ENCODE measurements at regions not wholly inside any gene's neighbourhood (a gene's known extent, or its start where the extent isn't known, plus 50 kb on each side); places are given as distances from the start of the nearest gene placed in this dataset.

- Mint-ChIP-seq H3K36me3 (ENCODE audit: low read depth) (peaks cover 17% of the 10 kb centered on the region), H3K4me1 (no peaks in the 10 kb centered on the region), H3K27me3 (ENCODE audit: low read depth) (no peaks in the 10 kb centered on the region), H3K9me3 (peaks cover 19% of the 10 kb centered on the region), H3K4me3 (no peak overlapping the region), H3K27ac (ENCODE audit: unreplicated experiment) (no peak overlapping the region)
- no peak for TF ChIP-seq CTCF (conservative IDR thresholded peaks at IDR 0.05)
- DNase-seq (ENCODE audit: low read depth, low spot score): no peak
Measured at GRCh38 chr6:141957271-141957670, 175.5 kb upstream of the GJE1 start.

- H3K27ac Mint-ChIP-seq (ENCODE audit: unreplicated experiment): no peak overlapping the region
- no peak for DNase-seq (ENCODE audit: low read depth, low spot score)
- H3K9me3 Mint-ChIP-seq: peaks cover 23% of the 10 kb centered on the region
- H3K36me3 Mint-ChIP-seq (ENCODE audit: low read depth): peaks cover 20% of the 10 kb centered on the region
- no peaks in the 10 kb centered on the region for H3K4me1 Mint-ChIP-seq
- H3K27me3 Mint-ChIP-seq (ENCODE audit: low read depth): no peaks in the 10 kb centered on the region
- TF ChIP-seq CTCF (conservative IDR thresholded peaks at IDR 0.05): no peak
- no peak overlapping the region for H3K4me3 Mint-ChIP-seq
Measured at GRCh38 chr6:141956868-141957267, 175.9 kb upstream of the GJE1 start.

- Mint-ChIP-seq H3K4me1 (no peaks in the 10 kb centered on the region), H3K9me3 (peaks cover 26% of the 10 kb centered on the region), H3K4me3 (no peak overlapping the region), H3K27ac (ENCODE audit: unreplicated experiment) (no peak overlapping the region), H3K27me3 (ENCODE audit: low read depth) (no peaks in the 10 kb centered on the region), H3K36me3 (ENCODE audit: low read depth) (peaks cover 22% of the 10 kb centered on the region)
- no peak for TF ChIP-seq CTCF (conservative IDR thresholded peaks at IDR 0.05)
- no peak for DNase-seq (ENCODE audit: low read depth, low spot score)
Measured at GRCh38 chr6:141956046-141956761, 176.5 kb upstream of the GJE1 start.

- no peak for TF ChIP-seq CTCF (conservative IDR thresholded peaks at IDR 0.05)
- H3K9me3 Mint-ChIP-seq: peaks cover 26% of the 10 kb centered on the region
- no peak for DNase-seq (ENCODE audit: low read depth, low spot score)
- no peaks in the 10 kb centered on the region for H3K27me3 Mint-ChIP-seq (ENCODE audit: low read depth)
- no peaks in the 10 kb centered on the region for H3K4me1 Mint-ChIP-seq
- H3K36me3 Mint-ChIP-seq (ENCODE audit: low read depth): peaks cover 22% of the 10 kb centered on the region
- H3K27ac Mint-ChIP-seq (ENCODE audit: unreplicated experiment): no peak overlapping the region
- no peak overlapping the region for H3K4me3 Mint-ChIP-seq
Measured at GRCh38 chr6:141953072-141953471, 179.7 kb upstream of the GJE1 start.

GRCh38 chr6:141946502-141946901 is 186.2 kb upstream of the GJE1 start:
- H3K4me3 Mint-ChIP-seq: no peak overlapping the region
- no peak overlapping the region for H3K27ac Mint-ChIP-seq (ENCODE audit: unreplicated experiment)
- TF ChIP-seq CTCF (conservative IDR thresholded peaks at IDR 0.05): no peak
- H3K27me3 Mint-ChIP-seq (ENCODE audit: low read depth): no peaks in the 10 kb centered on the region
- H3K36me3 Mint-ChIP-seq (ENCODE audit: low read depth): peaks cover 14% of the 10 kb centered on the region
- DNase-seq (ENCODE audit: low read depth, low spot score): no peak
- peaks cover 14% of the 10 kb centered on the region for H3K9me3 Mint-ChIP-seq
- H3K4me1 Mint-ChIP-seq: no peaks in the 10 kb centered on the region

Measured in neural crest cell (in vitro differentiated cells).